Spleen (tissue), 7 donors: ENCODE measurements at regions not wholly inside any gene's neighbourhood (a gene's known extent, or its start where the extent isn't known, plus 50 kb on each side); places are given as distances from the start of the nearest gene placed in this dataset.

Experiments
- POLR2AphosphoS5 ChIP-seq, 3 donors: sonication (generic); formaldehyde crosslinking; IDR thresholded peaks; one replicate each; pipeline ENCODE4 v1.5.1; 2017; ENCODE audit warnings: antibody characterized with exemption in 3 of 3
- TF ChIP-seq, protein P1 (sequence below), 11 experiments: fragments of 200-600 bp in 7 of 11; fragments of 450-650 bp in 4 of 11; sonication (generic) in 4 of 11; IDR thresholded peaks in 8 of 11; conservative IDR thresholded peaks in 3 of 11; 1 replicate in 7 of 11; 2 replicates in 4 of 11; pipeline versions ENCODE4 v1.4.0 to v1.8.0; 2016 to 2021; ENCODE audit warnings: antibody characterized with exemption in 11 of 11, inconsistent platforms in 4 of 11, mild to moderate bottlenecking in 1 of 11
- donor health status: DM: no; HTN: no; CAD: no; lungs with moderate emphysema.
- donor health status: DM: no; HTN: no; CAD: no.
- donor health status: DM: no; HTN: no; CAD: no.

DNA sequence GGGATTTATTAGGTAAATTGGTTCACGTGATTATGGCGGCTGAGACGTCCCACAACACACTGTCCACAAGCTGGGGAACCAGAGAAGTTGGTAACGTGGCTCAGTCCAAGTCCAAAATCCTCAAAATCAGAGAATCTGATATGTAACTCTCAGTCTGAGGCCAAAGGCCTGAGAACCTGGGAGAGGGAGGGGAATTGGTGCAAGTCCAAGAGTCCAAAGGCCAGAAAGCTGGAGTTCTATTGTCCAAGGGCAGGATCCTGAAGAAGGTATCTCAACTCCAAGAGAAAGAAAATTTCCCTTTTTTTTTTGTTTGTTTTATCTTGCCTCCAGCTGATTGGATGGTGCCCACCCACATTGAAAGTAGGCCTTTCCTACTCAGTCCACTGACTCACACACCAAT lies 83.8 kb downstream of the PRDM9 start:
- TF ChIP-seq, protein P1, sequence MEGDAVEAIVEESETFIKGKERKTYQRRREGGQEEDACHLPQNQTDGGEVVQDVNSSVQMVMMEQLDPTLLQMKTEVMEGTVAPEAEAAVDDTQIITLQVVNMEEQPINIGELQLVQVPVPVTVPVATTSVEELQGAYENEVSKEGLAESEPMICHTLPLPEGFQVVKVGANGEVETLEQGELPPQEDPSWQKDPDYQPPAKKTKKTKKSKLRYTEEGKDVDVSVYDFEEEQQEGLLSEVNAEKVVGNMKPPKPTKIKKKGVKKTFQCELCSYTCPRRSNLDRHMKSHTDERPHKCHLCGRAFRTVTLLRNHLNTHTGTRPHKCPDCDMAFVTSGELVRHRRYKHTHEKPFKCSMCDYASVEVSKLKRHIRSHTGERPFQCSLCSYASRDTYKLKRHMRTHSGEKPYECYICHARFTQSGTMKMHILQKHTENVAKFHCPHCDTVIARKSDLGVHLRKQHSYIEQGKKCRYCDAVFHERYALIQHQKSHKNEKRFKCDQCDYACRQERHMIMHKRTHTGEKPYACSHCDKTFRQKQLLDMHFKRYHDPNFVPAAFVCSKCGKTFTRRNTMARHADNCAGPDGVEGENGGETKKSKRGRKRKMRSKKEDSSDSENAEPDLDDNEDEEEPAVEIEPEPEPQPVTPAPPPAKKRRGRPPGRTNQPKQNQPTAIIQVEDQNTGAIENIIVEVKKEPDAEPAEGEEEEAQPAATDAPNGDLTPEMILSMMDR (IDR thresholded peaks at IDR 0.05 in 8 of 11, conservative IDR thresholded peaks at IDR 0.05 in 3 of 11): no peak
- no peak for TF ChIP-seq POLR2AphosphoS5 (IDR thresholded peaks at IDR 0.05)
